GM12891 (cell line): ENCODE measurements at regions not wholly inside any gene's neighbourhood (a gene's known extent, or its start where the extent isn't known, plus 50 kb on each side); places are given as distances from the start of the nearest gene placed in this dataset.

Source experiments
- PAX5 ChIP-seq: IDR thresholded peaks from 2 replicates; pipeline ENCODE4 v1.6.1; 2011; ENCODE audit warnings: low read length, moderate library complexity, mild to moderate bottlenecking; ENCODE audit not compliant: insufficient read depth, severe bottlenecking
- POLR2A ChIP-seq: IDR thresholded peaks from 2 replicates; pipeline ENCODE4 v1.6.1; 2011; ENCODE audit warnings: low read depth, low read length, control low read depth
- POLR2AphosphoS5 ChIP-seq: IDR thresholded peaks from 2 replicates; pipeline ENCODE4 v1.6.1; 2011; ENCODE audit warnings: low read depth, low read length, control low read depth
- POU2F2 ChIP-seq: IDR thresholded peaks from 2 replicates; pipeline ENCODE4 v1.6.1; 2011; ENCODE audit warnings: low read depth, mild to moderate bottlenecking, control low read depth, low read length, moderate library complexity
- SPI1 ChIP-seq: IDR thresholded peaks from 2 replicates; pipeline ENCODE4 v1.6.1; 2011; ENCODE audit warnings: low read depth, low read length, control low read depth
- TAF1 ChIP-seq: IDR thresholded peaks from 2 replicates; pipeline ENCODE4 v1.6.1; 2011; ENCODE audit warnings: low read depth, low read length, control low read depth

- TF ChIP-seq POLR2A (no peak), POLR2AphosphoS5 (no peak), TAF1 (no peak), PAX5 (no peak), POU2F2 (no peak), SPI1 (no peak)
Observed at GRCh38 chr11:38173676-38174075, 1575.6 kb upstream of the RAG2 start.
